DMS 273 (cell line): ENCODE measurements at regions not wholly inside any gene's neighbourhood (a gene's known extent, or its start where the extent isn't known, plus 50 kb on each side); places are given as distances from the start of the nearest gene placed in this dataset.

Experiments used
- DNase-seq: peaks from one replicate; lab custom pipeline; 2025; ENCODE audit not compliant: unreplicated experiment; lab: John Stamatoyannopoulos, UW

- no peak for DNase-seq
Observed at GRCh38 chr5:179431221-179431824, 86.1 kb upstream of the ADAMTS2 start.

- DNase-seq, result no peak
Observed at GRCh38 chr5:179430193-179431175, 85.2 kb upstream of the ADAMTS2 start.

GRCh38 chr5:179427676-179428056, 82.4 kb upstream of the ADAMTS2 start:
- no peak for DNase-seq

GRCh38 chr5:179427032-179427675, 81.9 kb upstream of the ADAMTS2 start:
- no peak for DNase-seq

- DNase-seq, result no peak
Observed at GRCh38 chr5:179422908-179423481, 77.7 kb upstream of the ADAMTS2 start.

GRCh38 chr5:179422213-179422855, 77.1 kb upstream of the ADAMTS2 start:
- peak; percentile 62 for DNase-seq

GRCh38 chr5:179421144-179421901, 76.1 kb upstream of the ADAMTS2 start:
- no peak for DNase-seq

- no peak for DNase-seq
Observed at GRCh38 chr5:179420476-179420875, 75.2 kb upstream of the ADAMTS2 start.

GRCh38 chr5:179418972-179419371, 73.7 kb upstream of the ADAMTS2 start:
- DNase-seq, result no peak

GRCh38 chr5:179417696-179418095, 72.4 kb upstream of the ADAMTS2 start:
- no peak for DNase-seq

- no peak for DNase-seq
Observed at GRCh38 chr5:179417016-179417415, 71.8 kb upstream of the ADAMTS2 start.

GRCh38 chr5:179416114-179416822, 71.0 kb upstream of the ADAMTS2 start:
- no peak for DNase-seq

GRCh38 chr5:179415291-179416060, 70.2 kb upstream of the ADAMTS2 start:
- DNase-seq, result no peak

GRCh38 chr5:179414459-179415261, 69.4 kb upstream of the ADAMTS2 start:
- no peak for DNase-seq

GRCh38 chr5:179413711-179414458, 68.6 kb upstream of the ADAMTS2 start:
- DNase-seq, result no peak

- no peak for DNase-seq
Observed at GRCh38 chr5:179413086-179413690, 67.9 kb upstream of the ADAMTS2 start.
